ENCODE measurements at regions not wholly inside any gene's neighbourhood (a gene's known extent, or its start where the extent isn't known, plus 50 kb on each side); places are given as distances from the start of the nearest gene placed in this dataset.

DNA sequence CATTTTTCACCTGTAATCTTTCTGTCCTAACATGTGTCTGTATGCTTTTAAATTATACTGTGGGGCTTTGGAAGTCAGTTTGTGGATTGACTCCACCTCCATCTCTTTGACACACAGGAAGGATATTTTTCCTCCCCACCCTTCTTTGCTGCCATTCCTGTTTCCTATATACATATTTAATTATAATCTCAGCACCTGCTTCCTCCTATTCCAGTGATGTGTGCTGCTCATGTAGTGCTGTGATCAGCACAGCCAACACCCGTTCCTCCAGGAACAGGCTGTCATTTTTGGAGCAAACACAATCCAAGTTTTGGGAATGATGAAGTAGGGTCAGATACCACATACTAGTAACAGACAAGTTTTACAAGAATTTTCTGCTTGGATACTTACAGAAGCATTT is 135.0 kb upstream of the PRPS1L1 start:
- H3K4me3 ChIP-seq (ENCODE audit: control insufficient read depth, low read depth, low read length), result no peak overlapping the region
- TF ChIP-seq, protein P1, sequence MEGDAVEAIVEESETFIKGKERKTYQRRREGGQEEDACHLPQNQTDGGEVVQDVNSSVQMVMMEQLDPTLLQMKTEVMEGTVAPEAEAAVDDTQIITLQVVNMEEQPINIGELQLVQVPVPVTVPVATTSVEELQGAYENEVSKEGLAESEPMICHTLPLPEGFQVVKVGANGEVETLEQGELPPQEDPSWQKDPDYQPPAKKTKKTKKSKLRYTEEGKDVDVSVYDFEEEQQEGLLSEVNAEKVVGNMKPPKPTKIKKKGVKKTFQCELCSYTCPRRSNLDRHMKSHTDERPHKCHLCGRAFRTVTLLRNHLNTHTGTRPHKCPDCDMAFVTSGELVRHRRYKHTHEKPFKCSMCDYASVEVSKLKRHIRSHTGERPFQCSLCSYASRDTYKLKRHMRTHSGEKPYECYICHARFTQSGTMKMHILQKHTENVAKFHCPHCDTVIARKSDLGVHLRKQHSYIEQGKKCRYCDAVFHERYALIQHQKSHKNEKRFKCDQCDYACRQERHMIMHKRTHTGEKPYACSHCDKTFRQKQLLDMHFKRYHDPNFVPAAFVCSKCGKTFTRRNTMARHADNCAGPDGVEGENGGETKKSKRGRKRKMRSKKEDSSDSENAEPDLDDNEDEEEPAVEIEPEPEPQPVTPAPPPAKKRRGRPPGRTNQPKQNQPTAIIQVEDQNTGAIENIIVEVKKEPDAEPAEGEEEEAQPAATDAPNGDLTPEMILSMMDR (conservative IDR thresholded peaks at IDR 0.05; ENCODE audit: control insufficient read depth, insufficient read depth, low read depth, low read length), result no peak
- DNase-seq (ENCODE audit: low read depth), result no peak

DNA sequence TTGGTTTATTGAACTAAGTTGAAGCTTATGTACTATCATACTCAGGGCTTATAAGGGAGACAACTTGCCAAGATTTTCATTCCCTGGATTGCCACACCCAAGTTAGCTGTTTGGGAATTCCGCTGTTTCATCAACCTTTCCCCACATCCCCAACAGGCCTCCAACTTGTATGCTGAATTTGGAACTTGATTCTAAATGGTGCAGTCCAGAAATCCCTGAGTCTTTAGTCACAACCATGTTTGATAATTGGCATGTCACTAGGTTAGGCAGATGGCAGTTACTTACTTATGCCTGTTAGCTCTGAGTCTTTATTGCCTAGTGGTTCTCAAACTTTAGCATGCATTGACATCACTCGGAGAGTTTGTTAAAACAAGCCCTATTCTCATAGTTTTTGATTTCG is 135.4 kb upstream of the PRPS1L1 start:
- TF ChIP-seq, protein P1 (conservative IDR thresholded peaks at IDR 0.05; ENCODE audit: control insufficient read depth, insufficient read depth, low read depth, low read length), result no peak
- no peak overlapping the region for H3K4me3 ChIP-seq (ENCODE audit: control insufficient read depth, low read depth, low read length)
- DNase-seq (ENCODE audit: low read depth), result no peak

DNA sequence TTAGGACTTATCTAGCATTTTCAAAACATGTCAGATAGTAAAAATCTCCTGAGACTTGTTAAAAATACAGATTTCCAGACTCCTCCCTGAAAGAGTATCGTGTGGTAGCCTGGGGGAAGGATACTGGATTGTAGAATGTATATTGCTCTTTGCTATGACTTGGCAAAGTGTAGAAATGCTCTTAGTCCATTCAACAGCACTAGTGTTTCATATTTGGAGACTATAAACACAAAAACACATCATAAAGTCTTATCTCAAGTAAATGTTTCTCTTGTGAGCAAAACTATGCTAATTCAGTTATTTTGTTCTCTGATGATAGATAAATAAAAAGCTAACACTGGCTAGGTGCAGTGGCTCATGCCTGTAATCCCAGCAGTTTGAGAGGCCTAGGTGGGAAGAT is 137.5 kb upstream of the PRPS1L1 start:
- TF ChIP-seq, protein P1 (conservative IDR thresholded peaks at IDR 0.05; ENCODE audit: control insufficient read depth, insufficient read depth, low read depth, low read length), result no peak
- no peak overlapping the region for H3K4me3 ChIP-seq (ENCODE audit: control insufficient read depth, low read depth, low read length)
- no peak for DNase-seq (ENCODE audit: low read depth)

DNA sequence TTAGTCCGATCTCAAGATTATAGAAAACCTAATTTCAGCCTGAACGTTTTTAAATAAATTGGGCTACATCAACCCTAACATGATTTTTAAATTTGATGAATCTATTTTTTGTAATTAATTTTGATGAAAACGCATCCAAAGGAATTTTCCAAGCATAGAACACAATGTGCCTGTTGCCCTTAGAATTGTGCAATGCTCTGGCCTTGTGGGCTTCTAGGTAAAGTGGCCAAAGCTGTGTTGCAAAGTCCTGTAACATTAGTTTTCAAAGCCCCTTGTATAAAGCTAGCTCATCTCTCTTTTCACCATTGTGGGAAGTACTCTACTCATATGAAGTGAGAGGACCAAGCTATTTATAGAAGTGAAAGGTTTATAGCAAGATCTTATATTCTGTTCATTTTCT is 138.4 kb upstream of the PRPS1L1 start:
- no peak overlapping the region for H3K4me3 ChIP-seq (ENCODE audit: control insufficient read depth, low read depth, low read length)
- no peak for DNase-seq (ENCODE audit: low read depth)
- TF ChIP-seq, protein P1 (conservative IDR thresholded peaks at IDR 0.05; ENCODE audit: control insufficient read depth, insufficient read depth, low read depth, low read length), result no peak

DNA sequence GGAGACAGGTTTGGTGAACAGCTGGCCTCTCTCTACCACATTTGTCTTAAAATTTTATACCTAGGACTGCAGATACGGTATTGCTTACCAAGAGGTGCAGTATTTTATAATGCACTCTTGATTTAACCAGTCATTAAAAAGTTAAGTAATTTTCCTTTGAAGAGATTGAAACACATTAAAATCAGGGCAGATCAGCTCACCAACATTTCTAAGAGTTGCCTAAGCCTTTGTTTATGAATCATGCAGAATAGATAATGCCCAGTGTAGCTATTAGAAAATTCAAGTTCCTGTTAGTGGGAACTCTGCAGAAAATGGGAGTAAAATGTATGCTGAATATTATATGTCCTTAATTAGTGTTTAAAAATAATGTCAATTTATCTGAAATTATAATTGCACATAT is 140.2 kb upstream of the PRPS1L1 start:
- DNase-seq (ENCODE audit: low read depth), result no peak
- TF ChIP-seq, protein P1 (conservative IDR thresholded peaks at IDR 0.05; ENCODE audit: control insufficient read depth, insufficient read depth, low read depth, low read length), result no peak
- H3K4me3 ChIP-seq (ENCODE audit: control insufficient read depth, low read depth, low read length), result no peak overlapping the region

DNA sequence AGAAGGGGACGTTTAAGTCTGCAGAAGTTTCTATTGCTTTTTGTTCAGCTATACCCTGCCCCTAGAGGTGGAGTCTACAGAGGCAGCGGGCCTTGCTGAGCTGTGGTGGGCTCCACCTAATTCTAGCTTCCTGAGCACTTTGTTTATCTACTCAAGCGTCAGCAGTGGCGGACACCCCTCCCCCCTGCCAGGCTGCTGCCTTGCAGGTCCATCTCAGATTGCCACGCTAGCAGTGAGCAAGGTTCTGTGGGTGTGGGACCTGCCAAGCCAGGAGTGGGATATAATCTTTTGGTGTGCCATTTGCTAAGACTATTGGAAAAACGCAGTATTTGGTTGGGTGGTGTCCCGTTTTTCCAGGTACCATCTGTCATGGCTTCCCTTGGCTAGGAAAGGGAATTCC is 147.3 kb upstream of the PRPS1L1 start:
- no peak overlapping the region for H3K4me3 ChIP-seq (ENCODE audit: control insufficient read depth, low read depth, low read length)
- DNase-seq (ENCODE audit: low read depth), result no peak
- TF ChIP-seq, protein P1 (conservative IDR thresholded peaks at IDR 0.05; ENCODE audit: control insufficient read depth, insufficient read depth, low read depth, low read length), result no peak

DNA sequence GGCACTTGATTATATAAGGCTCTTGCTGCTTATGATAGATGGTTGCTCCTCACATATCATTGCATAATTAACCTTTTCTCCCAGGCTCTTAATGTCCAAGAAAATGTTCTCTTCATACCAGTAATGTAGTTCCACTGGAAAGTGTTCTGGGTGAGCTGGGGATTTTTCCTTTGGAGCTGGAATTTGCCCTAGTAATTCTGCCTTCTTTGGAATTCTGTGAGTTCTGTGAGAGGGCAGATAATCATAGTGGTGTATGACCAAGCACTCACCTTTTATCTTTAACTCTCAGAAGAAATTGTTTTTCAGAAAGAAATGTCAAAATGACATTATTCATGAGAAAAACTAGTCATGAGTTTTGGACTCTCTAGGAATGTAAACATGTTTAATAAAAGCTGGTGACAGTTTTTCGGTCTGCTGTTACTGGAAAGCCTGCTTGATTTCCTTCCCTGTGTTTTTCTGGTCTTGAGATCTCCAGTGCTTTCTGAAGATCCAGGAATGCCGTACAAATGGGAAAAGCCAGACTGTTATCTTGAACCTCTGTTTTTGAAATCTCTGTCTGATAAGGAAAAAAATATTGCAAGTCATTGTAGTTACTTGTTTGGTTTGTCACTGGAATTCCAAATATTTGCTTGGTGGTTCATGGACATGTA is 148.3 kb upstream of the PRPS1L1 start:
- DNase-seq (ENCODE audit: low read depth), result no peak
- TF ChIP-seq, protein P1 (conservative IDR thresholded peaks at IDR 0.05; ENCODE audit: control insufficient read depth, insufficient read depth, low read depth, low read length), result no peak
- H3K4me3 ChIP-seq (ENCODE audit: control insufficient read depth, low read depth, low read length), result no peak overlapping the region

Data from fibroblast of mammary gland (primary cell).